A549 (cell line): ENCODE measurements at regions not wholly inside any gene's neighbourhood (a gene's known extent, or its start where the extent isn't known, plus 50 kb on each side); places are given as distances from the start of the nearest gene placed in this dataset.

Experiments
- BHLHE40 ChIP-seq: IDR thresholded peaks from 2 replicates; pipeline ENCODE4 v1.6.1; 2012; ENCODE audit warnings: low read depth, low read length, inconsistent platforms
- KDM1A ChIP-seq: fragments of 200-600 bp; sonication (generic); IDR thresholded peaks from 2 replicates; pipeline ENCODE4 v1.6.1; 2016; ENCODE audit warnings: low read depth, mild to moderate bottlenecking
- KDM5A ChIP-seq: fragments of 200-600 bp; sonication (generic); IDR thresholded peaks from 2 replicates; pipeline ENCODE4 v1.6.1; 2016; ENCODE audit warnings: antibody characterized with exemption, mild to moderate bottlenecking
- NR3C1 ChIP-seq: fragments of >200 bp; sonication (Bioruptor Twin); formaldehyde crosslinking; IDR thresholded peaks from 3 replicates; pipeline ENCODE4 v1.6.1; 2017
- POLR2A ChIP-seq: IDR thresholded peaks from 2 replicates; pipeline ENCODE4 v1.6.1; 2012; ENCODE audit warnings: mild to moderate bottlenecking, low read length
- RAD21 ChIP-seq, 2 experiments: fragments of >200 bp in 1 of 2; sonication (Bioruptor Twin) in 1 of 2; formaldehyde crosslinking in 1 of 2; IDR thresholded peaks in 1 of 2; conservative IDR thresholded peaks in 1 of 2; 2 replicates in 1 of 2; 3 replicates in 1 of 2; pipeline ENCODE4 v1.6.1; 2012 to 2018; ENCODE audit warnings: inconsistent platforms in 1 of 2
- RCOR1 ChIP-seq: fragments of 150-350 bp; IDR thresholded peaks from 2 replicates; pipeline ENCODE4 v1.6.1; 2014; ENCODE audit warnings: antibody characterized with exemption, low read length, low read depth
- TF ChIP-seq, protein P1 (sequence below): fragments of >200 bp; sonication (Bioruptor Twin); formaldehyde crosslinking; IDR thresholded peaks from 3 replicates; pipeline ENCODE4 v1.5.1; 2016
- TF ChIP-seq, protein P2 (sequence below): fragments of 200-600 bp; sonication (generic); IDR thresholded peaks from 2 replicates; pipeline ENCODE4 v1.6.1; 2016; ENCODE audit warnings: antibody characterized with exemption, mild to moderate bottlenecking, moderate library complexity
- TF ChIP-seq, protein P3 (sequence below): IDR thresholded peaks from 2 replicates; pipeline ENCODE4 v1.6.1; 2012

DNA sequence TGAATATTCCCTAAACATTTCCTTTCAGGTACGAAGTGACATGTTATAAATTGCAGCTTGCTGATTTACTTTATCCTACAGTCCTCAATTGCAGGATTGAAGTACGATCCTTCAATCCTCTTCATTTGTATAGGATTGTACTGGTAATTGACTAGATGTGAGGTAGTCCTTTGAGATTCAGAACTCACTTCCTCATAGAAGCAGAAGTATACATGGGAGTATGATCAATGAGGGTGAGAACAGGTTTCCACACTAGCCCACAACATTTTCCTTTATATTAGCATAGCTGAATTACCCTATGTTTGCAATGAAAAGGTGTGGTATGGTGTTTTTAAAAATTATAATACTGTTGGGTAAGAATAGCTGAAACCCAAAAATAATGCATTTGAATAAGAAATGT, 160.0 kb upstream of the UMPS start:
- TF ChIP-seq, protein P1, sequence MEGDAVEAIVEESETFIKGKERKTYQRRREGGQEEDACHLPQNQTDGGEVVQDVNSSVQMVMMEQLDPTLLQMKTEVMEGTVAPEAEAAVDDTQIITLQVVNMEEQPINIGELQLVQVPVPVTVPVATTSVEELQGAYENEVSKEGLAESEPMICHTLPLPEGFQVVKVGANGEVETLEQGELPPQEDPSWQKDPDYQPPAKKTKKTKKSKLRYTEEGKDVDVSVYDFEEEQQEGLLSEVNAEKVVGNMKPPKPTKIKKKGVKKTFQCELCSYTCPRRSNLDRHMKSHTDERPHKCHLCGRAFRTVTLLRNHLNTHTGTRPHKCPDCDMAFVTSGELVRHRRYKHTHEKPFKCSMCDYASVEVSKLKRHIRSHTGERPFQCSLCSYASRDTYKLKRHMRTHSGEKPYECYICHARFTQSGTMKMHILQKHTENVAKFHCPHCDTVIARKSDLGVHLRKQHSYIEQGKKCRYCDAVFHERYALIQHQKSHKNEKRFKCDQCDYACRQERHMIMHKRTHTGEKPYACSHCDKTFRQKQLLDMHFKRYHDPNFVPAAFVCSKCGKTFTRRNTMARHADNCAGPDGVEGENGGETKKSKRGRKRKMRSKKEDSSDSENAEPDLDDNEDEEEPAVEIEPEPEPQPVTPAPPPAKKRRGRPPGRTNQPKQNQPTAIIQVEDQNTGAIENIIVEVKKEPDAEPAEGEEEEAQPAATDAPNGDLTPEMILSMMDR = no peak
- TF ChIP-seq, protein P2, sequence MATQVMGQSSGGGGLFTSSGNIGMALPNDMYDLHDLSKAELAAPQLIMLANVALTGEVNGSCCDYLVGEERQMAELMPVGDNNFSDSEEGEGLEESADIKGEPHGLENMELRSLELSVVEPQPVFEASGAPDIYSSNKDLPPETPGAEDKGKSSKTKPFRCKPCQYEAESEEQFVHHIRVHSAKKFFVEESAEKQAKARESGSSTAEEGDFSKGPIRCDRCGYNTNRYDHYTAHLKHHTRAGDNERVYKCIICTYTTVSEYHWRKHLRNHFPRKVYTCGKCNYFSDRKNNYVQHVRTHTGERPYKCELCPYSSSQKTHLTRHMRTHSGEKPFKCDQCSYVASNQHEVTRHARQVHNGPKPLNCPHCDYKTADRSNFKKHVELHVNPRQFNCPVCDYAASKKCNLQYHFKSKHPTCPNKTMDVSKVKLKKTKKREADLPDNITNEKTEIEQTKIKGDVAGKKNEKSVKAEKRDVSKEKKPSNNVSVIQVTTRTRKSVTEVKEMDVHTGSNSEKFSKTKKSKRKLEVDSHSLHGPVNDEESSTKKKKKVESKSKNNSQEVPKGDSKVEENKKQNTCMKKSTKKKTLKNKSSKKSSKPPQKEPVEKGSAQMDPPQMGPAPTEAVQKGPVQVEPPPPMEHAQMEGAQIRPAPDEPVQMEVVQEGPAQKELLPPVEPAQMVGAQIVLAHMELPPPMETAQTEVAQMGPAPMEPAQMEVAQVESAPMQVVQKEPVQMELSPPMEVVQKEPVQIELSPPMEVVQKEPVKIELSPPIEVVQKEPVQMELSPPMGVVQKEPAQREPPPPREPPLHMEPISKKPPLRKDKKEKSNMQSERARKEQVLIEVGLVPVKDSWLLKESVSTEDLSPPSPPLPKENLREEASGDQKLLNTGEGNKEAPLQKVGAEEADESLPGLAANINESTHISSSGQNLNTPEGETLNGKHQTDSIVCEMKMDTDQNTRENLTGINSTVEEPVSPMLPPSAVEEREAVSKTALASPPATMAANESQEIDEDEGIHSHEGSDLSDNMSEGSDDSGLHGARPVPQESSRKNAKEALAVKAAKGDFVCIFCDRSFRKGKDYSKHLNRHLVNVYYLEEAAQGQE = no peak
- TF ChIP-seq RAD21 (conservative IDR thresholded peaks at IDR 0.05 in 1 of 2, IDR thresholded peaks at IDR 0.05 in 1 of 2) = no peak
- TF ChIP-seq KDM1A = no peak
- TF ChIP-seq KDM5A = no peak
- no peak for TF ChIP-seq NR3C1
- TF ChIP-seq, protein P3, sequence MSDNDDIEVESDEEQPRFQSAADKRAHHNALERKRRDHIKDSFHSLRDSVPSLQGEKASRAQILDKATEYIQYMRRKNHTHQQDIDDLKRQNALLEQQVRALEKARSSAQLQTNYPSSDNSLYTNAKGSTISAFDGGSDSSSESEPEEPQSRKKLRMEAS = no peak
- no peak for TF ChIP-seq POLR2A
- no peak for TF ChIP-seq RCOR1
- no peak for TF ChIP-seq BHLHE40
